PC-3 (cell line): ENCODE measurements at regions not wholly inside any gene's neighbourhood (a gene's known extent, or its start where the extent isn't known, plus 50 kb on each side); places are given as distances from the start of the nearest gene placed in this dataset.

Experiments used
- ATAC-seq: fragments of 200-7000 bp; cut with Tn5 transposase; 2 replicates; pipeline ENCODE4 v1.9.1; 2020; ENCODE audit warnings: mild to moderate bottlenecking, moderate library complexity
- BruUV-seq: library from RNA; stranded (reverse); fragments of 400-500 nt; replicated peaks from 2 replicates; lab custom pipeline; 2021; lab: Mats Ljungman, UMichigan
- CTCF ChIA-PET: fragments of 300-600 bp; sonication (Branson Sonifier 250); formaldehyde crosslinking; loops from one replicate; lab custom pipeline; 2022; ENCODE audit warnings: antibody characterized with exemption; lab: Charles Lee
- POLR2A ChIA-PET: fragments of 300-600 bp; sonication (Branson Sonifier 250); formaldehyde crosslinking; loops from one replicate; lab custom pipeline; 2022; ENCODE audit warnings: antibody characterized with exemption; ENCODE audit not compliant: unreplicated experiment; lab: Charles Lee
- DNase-seq: peaks from one replicate; pipeline ENCODE4 v3.0.0-alpha.2; 2015
- H2AFZ ChIP-seq: fragments of 300-600 bp; sonication (generic); 2 replicates; pipeline ENCODE4 v1.6.0; 2016; ENCODE audit warnings: antibody characterized with exemption, low read length
- H3F3A ChIP-seq: fragments of 300-600 bp; sonication (generic); one replicate; pipeline ENCODE4 v1.6.0; 2017; ENCODE audit warnings: antibody characterized with exemption, low read length, control low read depth, mild to moderate bottlenecking; ENCODE audit not compliant: unreplicated experiment
- H3K27ac ChIP-seq: fragments of 300-600 bp; sonication (generic); 2 replicates; pipeline ENCODE4 v1.5.1; 2016; ENCODE audit warnings: mild to moderate bottlenecking, low read length
- H3K27me3 ChIP-seq: fragments of 300-600 bp; sonication (generic); 2 replicates; pipeline ENCODE4 v1.6.1; 2016; ENCODE audit warnings: low read length, mixed read lengths
- H3K36me3 ChIP-seq: fragments of 300-600 bp; sonication (generic); 2 replicates; pipeline ENCODE4 v1.6.1; 2016; ENCODE audit warnings: low read depth, mixed run types, low read length, mixed read lengths
- H3K4me1 ChIP-seq: fragments of 300-600 bp; sonication (generic); 2 replicates; pipeline ENCODE4 v1.5.1; 2016; ENCODE audit warnings: low read length; ENCODE audit not compliant: insufficient read depth
- H3K4me2 ChIP-seq: fragments of 300-600 bp; sonication (generic); 2 replicates; pipeline ENCODE4 v1.6.0; 2016; ENCODE audit warnings: low read length
- H3K4me3 ChIP-seq: fragments of 300-600 bp; sonication (generic); 2 replicates; pipeline ENCODE4 v1.5.1; 2016; ENCODE audit warnings: mild to moderate bottlenecking, low read length, mixed read lengths
- H3K79me2 ChIP-seq: fragments of 300-600 bp; sonication (generic); 2 replicates; pipeline ENCODE4 v1.6.1; 2017; ENCODE audit warnings: low read length, mixed read lengths
- H3K9ac ChIP-seq: fragments of 300-600 bp; sonication (generic); 2 replicates; pipeline ENCODE4 v1.6.0; 2016; ENCODE audit warnings: mild to moderate bottlenecking, low read length
- H3K9me2 ChIP-seq: fragments of 300-600 bp; sonication (generic); replicated peaks from 2 replicates; pipeline ENCODE4 v1.6.1; 2016; ENCODE audit warnings: mixed run types, low read length, mixed read lengths
- H3K9me3 ChIP-seq: fragments of 300-600 bp; sonication (generic); 2 replicates; pipeline ENCODE4 v1.6.1; 2016; ENCODE audit warnings: low read length, mixed read lengths
- H4K20me1 ChIP-seq: fragments of 300-600 bp; sonication (generic); 2 replicates; pipeline ENCODE4 v1.6.1; 2016; ENCODE audit warnings: low read length, mixed read lengths
- EZH2 ChIP-seq: fragments of 300-600 bp; sonication (generic); IDR thresholded peaks from one replicate; pipeline ENCODE4 v1.6.1; 2017; ENCODE audit warnings: antibody characterized with exemption, mild to moderate bottlenecking, low read length; ENCODE audit not compliant: unreplicated experiment
- EZH2phosphoT487 ChIP-seq: fragments of 300-600 bp; sonication (generic); IDR thresholded peaks from 2 replicates; pipeline ENCODE4 v1.6.1; 2018; ENCODE audit warnings: mild to moderate bottlenecking, antibody characterized with exemption, low read length, borderline replicate concordance
- intact Hi-C: fragments of 100-400 bp; cut with micrococcal nuclease; formaldehyde crosslinking; loops from 2 replicates; pipeline ENCODE4 v1.9.0; 2023
- TF ChIP-seq, protein P1 (sequence below): fragments of 300-600 bp; sonication (generic); conservative IDR thresholded peaks from 2 replicates; pipeline ENCODE4 v1.5.1; 2017; ENCODE audit warnings: antibody characterized with exemption, low read depth, mild to moderate bottlenecking, low read length

DNA sequence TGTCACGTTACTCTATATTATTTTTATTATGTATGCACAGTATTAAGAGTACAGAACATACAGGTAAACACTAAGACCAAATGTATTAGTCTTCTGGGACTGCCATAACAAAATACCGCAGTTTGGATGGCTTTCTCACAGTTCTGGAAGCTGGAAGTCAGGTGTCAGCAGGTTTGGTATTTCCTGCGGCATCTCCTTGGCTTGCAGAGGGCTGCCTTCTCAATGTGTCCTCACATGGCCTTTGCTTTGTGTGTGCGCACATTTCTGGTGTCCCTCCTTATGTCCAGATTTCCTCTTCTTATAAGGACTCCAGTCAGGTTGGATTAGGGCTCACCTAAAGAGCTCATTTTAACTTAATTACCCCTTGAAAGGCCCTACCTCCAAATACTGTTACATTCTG lies 53.8 kb upstream of the CPOX start:
- H3K4me2 ChIP-seq = no peak overlapping the region
- no peaks in the 10 kb centered on the region for H4K20me1 ChIP-seq
- H3K9ac ChIP-seq = no peak overlapping the region
- peaks cover 9% of the 10 kb centered on the region; the same call in 1 of the 2 replicates for H3K4me1 ChIP-seq
- no peak overlapping the region for H3K4me3 ChIP-seq
- no peaks in the 10 kb centered on the region for H3K36me3 ChIP-seq
- H3K27me3 ChIP-seq = no peaks in the 10 kb centered on the region
- TF ChIP-seq EZH2 (no peak), EZH2phosphoT487 (no peak)
- TF ChIP-seq, protein P1, sequence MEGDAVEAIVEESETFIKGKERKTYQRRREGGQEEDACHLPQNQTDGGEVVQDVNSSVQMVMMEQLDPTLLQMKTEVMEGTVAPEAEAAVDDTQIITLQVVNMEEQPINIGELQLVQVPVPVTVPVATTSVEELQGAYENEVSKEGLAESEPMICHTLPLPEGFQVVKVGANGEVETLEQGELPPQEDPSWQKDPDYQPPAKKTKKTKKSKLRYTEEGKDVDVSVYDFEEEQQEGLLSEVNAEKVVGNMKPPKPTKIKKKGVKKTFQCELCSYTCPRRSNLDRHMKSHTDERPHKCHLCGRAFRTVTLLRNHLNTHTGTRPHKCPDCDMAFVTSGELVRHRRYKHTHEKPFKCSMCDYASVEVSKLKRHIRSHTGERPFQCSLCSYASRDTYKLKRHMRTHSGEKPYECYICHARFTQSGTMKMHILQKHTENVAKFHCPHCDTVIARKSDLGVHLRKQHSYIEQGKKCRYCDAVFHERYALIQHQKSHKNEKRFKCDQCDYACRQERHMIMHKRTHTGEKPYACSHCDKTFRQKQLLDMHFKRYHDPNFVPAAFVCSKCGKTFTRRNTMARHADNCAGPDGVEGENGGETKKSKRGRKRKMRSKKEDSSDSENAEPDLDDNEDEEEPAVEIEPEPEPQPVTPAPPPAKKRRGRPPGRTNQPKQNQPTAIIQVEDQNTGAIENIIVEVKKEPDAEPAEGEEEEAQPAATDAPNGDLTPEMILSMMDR = no peak
- H3K9me3 ChIP-seq = no peaks in the 10 kb centered on the region
- CTCF ChIA-PET = no interaction called here
- intact Hi-C loops = no loop called here
- H3K79me2 ChIP-seq = no peaks in the 10 kb centered on the region
- no peak for ATAC-seq
- no TSS peak for BruUV-seq
- no peak for DNase-seq
- no peak overlapping the region for H2AFZ ChIP-seq
- no peaks in the 10 kb centered on the region for H3K9me2 ChIP-seq
- no peak overlapping the region for H3K27ac ChIP-seq
- POLR2A ChIA-PET = no interaction called here
- no peaks in the 10 kb centered on the region for H3F3A ChIP-seq

GRCh38 chr3:98650971-98651779 lies 57.8 kb upstream of the CPOX start:
- H3K9ac ChIP-seq = no peak overlapping the region
- no peaks in the 10 kb centered on the region for H3K9me3 ChIP-seq
- no peak overlapping the region for H2AFZ ChIP-seq
- intact Hi-C loops = no loop called here
- H3K4me3 ChIP-seq = no peak overlapping the region
- DNase-seq (no peak), ATAC-seq (no peak)
- ChIA-PET CTCF (no interaction called here), POLR2A (no interaction called here)
- H4K20me1 ChIP-seq = no peaks in the 10 kb centered on the region
- H3K27ac ChIP-seq = no peak overlapping the region
- H3K36me3 ChIP-seq = no peaks in the 10 kb centered on the region
- no peaks in the 10 kb centered on the region for H3K9me2 ChIP-seq
- no peak overlapping the region for H3K4me2 ChIP-seq
- H3K4me1 ChIP-seq = peaks cover 9% of the 10 kb centered on the region; the same call in 1 of the 2 replicates
- H3K79me2 ChIP-seq = no peaks in the 10 kb centered on the region
- H3F3A ChIP-seq = no peaks in the 10 kb centered on the region
- no TSS peak for BruUV-seq
- TF ChIP-seq, protein P1 = no peak
- TF ChIP-seq EZH2 (no peak), EZH2phosphoT487 (no peak)
- H3K27me3 ChIP-seq = no peaks in the 10 kb centered on the region

DNA sequence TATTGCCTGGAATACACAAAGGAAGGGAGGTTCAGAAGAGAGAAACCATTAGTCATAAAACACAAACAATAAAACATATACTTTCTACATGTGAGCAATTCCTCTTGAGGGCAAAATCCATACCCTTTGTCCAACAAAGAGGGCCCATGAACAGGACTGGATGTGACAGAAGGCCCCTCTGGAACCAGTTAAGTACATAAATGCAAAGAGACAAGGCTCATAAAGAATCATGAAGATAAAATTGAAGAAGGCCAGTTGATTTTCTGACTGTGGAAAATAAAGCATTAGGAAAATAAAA lies 58.3 kb upstream of the CPOX start:
- CTCF ChIA-PET = no interaction called here
- no peaks in the 10 kb centered on the region for H3F3A ChIP-seq
- no peaks in the 10 kb centered on the region for H3K27me3 ChIP-seq
- H3K27ac ChIP-seq = no peak overlapping the region
- no peak overlapping the region for H3K4me3 ChIP-seq
- no peak overlapping the region for H3K4me2 ChIP-seq
- intact Hi-C loops = no loop called here
- peaks cover 9% of the 10 kb centered on the region; the same call in 1 of the 2 replicates for H3K4me1 ChIP-seq
- TF ChIP-seq EZH2phosphoT487 (no peak), EZH2 (no peak)
- TF ChIP-seq, protein P1 = no peak
- no peaks in the 10 kb centered on the region for H3K9me2 ChIP-seq
- H4K20me1 ChIP-seq = no peaks in the 10 kb centered on the region
- POLR2A ChIA-PET = no interaction called here
- H3K79me2 ChIP-seq = no peaks in the 10 kb centered on the region
- no TSS peak for BruUV-seq
- H3K9ac ChIP-seq = no peak overlapping the region
- H3K36me3 ChIP-seq = no peaks in the 10 kb centered on the region
- peak; percentile 32 for DNase-seq
- H2AFZ ChIP-seq = no peak overlapping the region
- ATAC-seq = peak; percentile 92
- H3K9me3 ChIP-seq = no peaks in the 10 kb centered on the region
